GM21786 (cell line): ENCODE measurements at regions not wholly inside any gene's neighbourhood (a gene's known extent, or its start where the extent isn't known, plus 50 kb on each side); places are given as distances from the start of the nearest gene placed in this dataset.

Experiments used
- ATAC-seq: cut with Tn5 transposase; IDR thresholded peaks from one replicate; pipeline ENCODE4 v1.9.1; 2021; ENCODE audit not compliant: unreplicated experiment

GRCh38 chr14:46306267-46306666 lies 345.3 kb downstream of the RPL10L start:
- ATAC-seq = no peak

GRCh38 chr14:46300765-46301164 lies 350.8 kb downstream of the RPL10L start:
- no peak for ATAC-seq

GRCh38 chr14:46290706-46291105 lies 360.9 kb downstream of the RPL10L start:
- no peak for ATAC-seq

- ATAC-seq = no peak
Measured at GRCh38 chr14:46279776-46280175, 371.8 kb downstream of the RPL10L start.

- no peak for ATAC-seq
Measured at GRCh38 chr14:46279327-46279726, 372.3 kb downstream of the RPL10L start.

- no peak for ATAC-seq
Measured at GRCh38 chr14:46259536-46259935, 392.0 kb downstream of the RPL10L start.

GRCh38 chr14:46256381-46256780 lies 395.2 kb downstream of the RPL10L start:
- ATAC-seq = no peak

GRCh38 chr14:46250113-46250703 lies 401.4 kb downstream of the RPL10L start:
- ATAC-seq = no peak

GRCh38 chr14:46248001-46248630 lies 403.5 kb downstream of the RPL10L start:
- ATAC-seq = no peak

GRCh38 chr14:46245276-46245675 lies 406.3 kb downstream of the RPL10L start:
- ATAC-seq = no peak

- no peak for ATAC-seq
Measured at GRCh38 chr14:46233786-46234185, 417.8 kb downstream of the RPL10L start.

GRCh38 chr14:46230540-46230939 lies 421.0 kb downstream of the RPL10L start:
- ATAC-seq = no peak

- ATAC-seq = no peak
Measured at GRCh38 chr14:46215801-46216200, 435.8 kb downstream of the RPL10L start.

GRCh38 chr14:46198676-46199075 lies 452.9 kb downstream of the RPL10L start:
- ATAC-seq = no peak

GRCh38 chr14:46197856-46198255 lies 453.7 kb downstream of the RPL10L start:
- ATAC-seq = no peak
